ENCODE measurements at regions not wholly inside any gene's neighbourhood (a gene's known extent, or its start where the extent isn't known, plus 50 kb on each side); places are given as distances from the start of the nearest gene placed in this dataset.

GRCh38 chrX:25277574-25277973, 261.8 kb upstream of the ARX start:
- no peak overlapping the region for H3K4me3 ChIP-seq

GRCh38 chrX:25275159-25275558, 259.4 kb upstream of the ARX start:
- no peak for ATAC-seq

More at GRCh38 chrX:25277574-25277973, 261.8 kb upstream of the ARX start:
- TF ChIP-seq POLR2A (IDR thresholded peaks at IDR 0.05) = no peak
- TF ChIP-seq, protein P1, sequence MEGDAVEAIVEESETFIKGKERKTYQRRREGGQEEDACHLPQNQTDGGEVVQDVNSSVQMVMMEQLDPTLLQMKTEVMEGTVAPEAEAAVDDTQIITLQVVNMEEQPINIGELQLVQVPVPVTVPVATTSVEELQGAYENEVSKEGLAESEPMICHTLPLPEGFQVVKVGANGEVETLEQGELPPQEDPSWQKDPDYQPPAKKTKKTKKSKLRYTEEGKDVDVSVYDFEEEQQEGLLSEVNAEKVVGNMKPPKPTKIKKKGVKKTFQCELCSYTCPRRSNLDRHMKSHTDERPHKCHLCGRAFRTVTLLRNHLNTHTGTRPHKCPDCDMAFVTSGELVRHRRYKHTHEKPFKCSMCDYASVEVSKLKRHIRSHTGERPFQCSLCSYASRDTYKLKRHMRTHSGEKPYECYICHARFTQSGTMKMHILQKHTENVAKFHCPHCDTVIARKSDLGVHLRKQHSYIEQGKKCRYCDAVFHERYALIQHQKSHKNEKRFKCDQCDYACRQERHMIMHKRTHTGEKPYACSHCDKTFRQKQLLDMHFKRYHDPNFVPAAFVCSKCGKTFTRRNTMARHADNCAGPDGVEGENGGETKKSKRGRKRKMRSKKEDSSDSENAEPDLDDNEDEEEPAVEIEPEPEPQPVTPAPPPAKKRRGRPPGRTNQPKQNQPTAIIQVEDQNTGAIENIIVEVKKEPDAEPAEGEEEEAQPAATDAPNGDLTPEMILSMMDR (IDR thresholded peaks at IDR 0.05) = no peak
- no peaks in the 10 kb centered on the region for H3K36me3 ChIP-seq (replicated peaks in 1 of 2; ENCODE audit: insufficient read depth in 1 of 2, low read depth in 2 of 2)
- 43 to 44% methylated on average over 3 of the region's 3 CpGs for WGBS, 2 donors
- H3K9me3 ChIP-seq = no peaks in the 10 kb centered on the region
- no peaks in the 10 kb centered on the region for H3K4me1 ChIP-seq
- H3K27me3 ChIP-seq = no peaks in the 10 kb centered on the region
- no peak overlapping the region for H3K27ac ChIP-seq
- intact Hi-C loops (cut with DNase I) = no loop called here
- DNase-seq (no peak), ATAC-seq (no peak)

GRCh38 chrX:25241461-25241860, 225.7 kb upstream of the ARX start:
- no peak for DNase-seq
- H3K4me3 ChIP-seq = no peak overlapping the region
- H3K9me3 ChIP-seq = no peaks in the 10 kb centered on the region
- intact Hi-C loops (cut with DNase I) = no loop called here
- 54 to 58% methylated on average over 2 of the region's 2 CpGs for WGBS, 2 donors
- no peaks in the 10 kb centered on the region for H3K4me1 ChIP-seq
- no peaks in the 10 kb centered on the region for H3K36me3 ChIP-seq (replicated peaks in 1 of 2; ENCODE audit: insufficient read depth in 1 of 2, low read depth in 2 of 2)
- ATAC-seq = no peak
- H3K27me3 ChIP-seq = no peaks in the 10 kb centered on the region
- H3K27ac ChIP-seq = no peak overlapping the region
- TF ChIP-seq POLR2A (IDR thresholded peaks at IDR 0.05) = no peak
- TF ChIP-seq, protein P1 (IDR thresholded peaks at IDR 0.05) = no peak

More at GRCh38 chrX:25275159-25275558, 259.4 kb upstream of the ARX start:
- no peak for TF ChIP-seq POLR2A (IDR thresholded peaks at IDR 0.05)
- TF ChIP-seq, protein P1 (IDR thresholded peaks at IDR 0.05) = no peak
- Histone ChIP-seq H3K4me3 (no peak overlapping the region), H3K27me3 (no peaks in the 10 kb centered on the region), H3K9me3 (no peaks in the 10 kb centered on the region), H3K4me1 (no peaks in the 10 kb centered on the region), H3K27ac (no peak overlapping the region), H3K36me3 (replicated peaks in 1 of 2; ENCODE audit: insufficient read depth in 1 of 2, low read depth in 2 of 2) (no peaks in the 10 kb centered on the region)
- DNase-seq = no peak
- 81% methylated on average over 3 of the region's 3 CpGs for WGBS, 2 donors
- intact Hi-C loops (cut with DNase I) = no loop called here

DNA sequence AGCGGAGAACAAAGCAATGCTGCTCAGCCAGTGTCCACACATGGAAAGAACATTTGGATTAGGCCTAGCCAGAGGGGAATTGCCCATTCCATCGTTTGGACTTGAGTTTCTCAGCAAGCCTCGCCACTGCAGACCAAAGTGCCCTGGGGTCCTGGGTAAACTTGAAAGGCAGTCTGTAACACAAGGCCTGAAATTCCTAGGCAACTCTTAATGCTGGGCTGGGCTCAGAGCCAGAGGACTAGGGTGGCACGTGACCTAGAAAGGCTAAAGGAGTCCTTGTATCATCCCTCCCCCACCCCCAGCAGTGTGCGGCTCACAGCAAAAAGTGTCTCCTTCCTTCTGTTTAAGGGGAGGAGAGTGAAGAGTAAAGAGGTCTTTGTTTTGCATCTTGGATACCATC, 210.4 kb upstream of the ARX start:
- H3K9me3 ChIP-seq = no peaks in the 10 kb centered on the region
- no peaks in the 10 kb centered on the region for H3K36me3 ChIP-seq (replicated peaks in 1 of 2; ENCODE audit: insufficient read depth in 1 of 2, low read depth in 2 of 2)
- H3K4me1 ChIP-seq = no peaks in the 10 kb centered on the region
- H3K4me3 ChIP-seq = no peak overlapping the region
- no peak for DNase-seq
- H3K27ac ChIP-seq = no peak overlapping the region
- intact Hi-C loops (cut with DNase I) = no loop called here
- TF ChIP-seq, protein P1 (IDR thresholded peaks at IDR 0.05) = no peak
- no peak for TF ChIP-seq POLR2A (IDR thresholded peaks at IDR 0.05)
- WGBS, 2 donors = 47 to 80% methylated on average over 3 to 4 of the region's 5 CpGs
- no peaks in the 10 kb centered on the region for H3K27me3 ChIP-seq
- no peak for ATAC-seq

DNA sequence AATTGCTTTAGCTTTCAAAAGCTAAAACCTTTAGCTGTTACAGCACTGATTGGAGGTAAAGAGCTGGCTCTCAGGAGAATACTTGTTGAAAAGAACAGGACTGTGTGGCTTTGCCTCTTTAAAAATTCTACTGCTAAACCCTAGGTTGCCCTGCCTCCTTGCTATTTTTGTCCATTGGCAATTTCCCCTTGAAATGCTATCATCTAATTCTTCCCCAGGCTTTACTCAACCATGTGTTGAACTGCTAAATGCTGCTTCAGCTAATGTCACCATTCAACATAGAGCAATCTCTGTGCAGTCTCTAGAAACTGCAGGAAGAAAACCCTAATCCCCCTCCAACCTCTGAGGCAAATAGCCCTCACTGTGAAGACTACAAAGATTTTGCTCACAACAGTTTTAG, 203.7 kb upstream of the ARX start:
- TF ChIP-seq, protein P1 (IDR thresholded peaks at IDR 0.05) = no peak
- TF ChIP-seq POLR2A (IDR thresholded peaks at IDR 0.05) = no peak
- intact Hi-C loops (cut with DNase I) = no loop called here
- Histone ChIP-seq H3K27ac (no peak overlapping the region), H3K9me3 (no peaks in the 10 kb centered on the region), H3K36me3 (replicated peaks in 1 of 2; ENCODE audit: insufficient read depth in 1 of 2, low read depth in 2 of 2) (no peaks in the 10 kb centered on the region), H3K4me1 (no peaks in the 10 kb centered on the region), H3K4me3 (no peak overlapping the region), H3K27me3 (no peaks in the 10 kb centered on the region)
- no peak for DNase-seq
- ATAC-seq = no peak
